Ishikawa (cell line): ENCODE measurements at regions not wholly inside any gene's neighbourhood (a gene's known extent, or its start where the extent isn't known, plus 50 kb on each side); places are given as distances from the start of the nearest gene placed in this dataset.

Source experiments
- CEBPB ChIP-seq: IDR thresholded peaks from 2 replicates; pipeline ENCODE4 v1.6.1; 2012
- EP300 ChIP-seq: IDR thresholded peaks from 2 replicates; pipeline ENCODE4 v1.6.1; 2012; ENCODE audit warnings: borderline replicate concordance
- TAF1 ChIP-seq: IDR thresholded peaks from 2 replicates; pipeline ENCODE4 v1.6.1; 2012; ENCODE audit warnings: low read depth, mild to moderate bottlenecking
- TCF12 ChIP-seq: IDR thresholded peaks from 2 replicates; pipeline ENCODE4 v1.6.1; 2012; ENCODE audit warnings: low read depth
- TEAD4 ChIP-seq: IDR thresholded peaks from 2 replicates; pipeline ENCODE4 v1.6.1; 2012
- YY1 ChIP-seq: IDR thresholded peaks from 2 replicates; pipeline ENCODE4 v1.6.1; 2012; ENCODE audit warnings: low read depth
- ZBTB7A ChIP-seq: IDR thresholded peaks from 2 replicates; pipeline ENCODE4 v1.6.1; 2012; ENCODE audit warnings: low read depth
- TF ChIP-seq, protein P1 (sequence below): IDR thresholded peaks from 2 replicates; pipeline ENCODE4 v1.6.1; 2012; ENCODE audit warnings: low read depth, mild to moderate bottlenecking
- TF ChIP-seq, protein P2 (sequence below): IDR thresholded peaks from 2 replicates; pipeline ENCODE4 v1.6.1; 2012

DNA sequence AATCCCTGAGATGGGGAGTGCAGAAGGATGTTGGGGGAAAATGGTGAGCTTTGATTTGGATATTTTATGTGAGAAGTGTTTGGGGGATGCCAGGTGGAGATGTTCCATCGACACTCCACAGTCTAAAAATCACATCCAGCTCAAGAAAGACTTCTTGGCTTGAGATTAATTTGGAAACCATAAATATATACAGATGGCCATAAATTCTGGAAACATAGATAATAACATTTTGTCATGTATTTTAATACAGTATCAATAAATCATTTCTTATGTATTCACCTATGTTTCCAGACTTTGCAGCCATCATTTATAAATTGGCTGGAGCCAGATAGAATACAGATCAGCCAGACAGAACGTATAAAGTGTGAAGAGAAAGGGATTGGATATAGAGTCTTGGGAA lies 245.5 kb upstream of the DDHD1 start:
- TF ChIP-seq TEAD4 (no peak), EP300 (no peak), ZBTB7A (no peak), TCF12 (no peak), YY1 (no peak), TAF1 (no peak), CEBPB (no peak)
- TF ChIP-seq, protein P1, sequence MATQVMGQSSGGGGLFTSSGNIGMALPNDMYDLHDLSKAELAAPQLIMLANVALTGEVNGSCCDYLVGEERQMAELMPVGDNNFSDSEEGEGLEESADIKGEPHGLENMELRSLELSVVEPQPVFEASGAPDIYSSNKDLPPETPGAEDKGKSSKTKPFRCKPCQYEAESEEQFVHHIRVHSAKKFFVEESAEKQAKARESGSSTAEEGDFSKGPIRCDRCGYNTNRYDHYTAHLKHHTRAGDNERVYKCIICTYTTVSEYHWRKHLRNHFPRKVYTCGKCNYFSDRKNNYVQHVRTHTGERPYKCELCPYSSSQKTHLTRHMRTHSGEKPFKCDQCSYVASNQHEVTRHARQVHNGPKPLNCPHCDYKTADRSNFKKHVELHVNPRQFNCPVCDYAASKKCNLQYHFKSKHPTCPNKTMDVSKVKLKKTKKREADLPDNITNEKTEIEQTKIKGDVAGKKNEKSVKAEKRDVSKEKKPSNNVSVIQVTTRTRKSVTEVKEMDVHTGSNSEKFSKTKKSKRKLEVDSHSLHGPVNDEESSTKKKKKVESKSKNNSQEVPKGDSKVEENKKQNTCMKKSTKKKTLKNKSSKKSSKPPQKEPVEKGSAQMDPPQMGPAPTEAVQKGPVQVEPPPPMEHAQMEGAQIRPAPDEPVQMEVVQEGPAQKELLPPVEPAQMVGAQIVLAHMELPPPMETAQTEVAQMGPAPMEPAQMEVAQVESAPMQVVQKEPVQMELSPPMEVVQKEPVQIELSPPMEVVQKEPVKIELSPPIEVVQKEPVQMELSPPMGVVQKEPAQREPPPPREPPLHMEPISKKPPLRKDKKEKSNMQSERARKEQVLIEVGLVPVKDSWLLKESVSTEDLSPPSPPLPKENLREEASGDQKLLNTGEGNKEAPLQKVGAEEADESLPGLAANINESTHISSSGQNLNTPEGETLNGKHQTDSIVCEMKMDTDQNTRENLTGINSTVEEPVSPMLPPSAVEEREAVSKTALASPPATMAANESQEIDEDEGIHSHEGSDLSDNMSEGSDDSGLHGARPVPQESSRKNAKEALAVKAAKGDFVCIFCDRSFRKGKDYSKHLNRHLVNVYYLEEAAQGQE: no peak
- TF ChIP-seq, protein P2, sequence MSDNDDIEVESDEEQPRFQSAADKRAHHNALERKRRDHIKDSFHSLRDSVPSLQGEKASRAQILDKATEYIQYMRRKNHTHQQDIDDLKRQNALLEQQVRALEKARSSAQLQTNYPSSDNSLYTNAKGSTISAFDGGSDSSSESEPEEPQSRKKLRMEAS: no peak
